Activated CD8-positive, alpha-beta memory T cell treated with anti-CD3 and anti-CD28 coated beads for 36 hours (primary cell): ENCODE measurements at regions not wholly inside any gene's neighbourhood (a gene's known extent, or its start where the extent isn't known, plus 50 kb on each side); places are given as distances from the start of the nearest gene placed in this dataset.

Experiments used
- CTCF ChIA-PET: fragments of 350-600 bp; sonication (Branson Sonifier 250); formaldehyde crosslinking; loops from one replicate; lab custom pipeline; 2021; ENCODE audit warnings: antibody characterized with exemption; lab: Charles Lee
- POLR2A ChIA-PET: fragments of 350-600 bp; sonication (Branson Sonifier 250); formaldehyde crosslinking; loops from one replicate; lab custom pipeline; 2021; ENCODE audit warnings: antibody characterized with exemption; lab: Charles Lee

GRCh38 chr16:81185416-81185815 is 53.1 kb upstream of the BCO1 start:
- CTCF ChIA-PET: interaction anchor here (0.5 kb wide), 1 partner anchor 439 kb away, joined by 3 read pairs; no protein-coding TSS in a partner anchor
- POLR2A ChIA-PET: no interaction called here

DNA sequence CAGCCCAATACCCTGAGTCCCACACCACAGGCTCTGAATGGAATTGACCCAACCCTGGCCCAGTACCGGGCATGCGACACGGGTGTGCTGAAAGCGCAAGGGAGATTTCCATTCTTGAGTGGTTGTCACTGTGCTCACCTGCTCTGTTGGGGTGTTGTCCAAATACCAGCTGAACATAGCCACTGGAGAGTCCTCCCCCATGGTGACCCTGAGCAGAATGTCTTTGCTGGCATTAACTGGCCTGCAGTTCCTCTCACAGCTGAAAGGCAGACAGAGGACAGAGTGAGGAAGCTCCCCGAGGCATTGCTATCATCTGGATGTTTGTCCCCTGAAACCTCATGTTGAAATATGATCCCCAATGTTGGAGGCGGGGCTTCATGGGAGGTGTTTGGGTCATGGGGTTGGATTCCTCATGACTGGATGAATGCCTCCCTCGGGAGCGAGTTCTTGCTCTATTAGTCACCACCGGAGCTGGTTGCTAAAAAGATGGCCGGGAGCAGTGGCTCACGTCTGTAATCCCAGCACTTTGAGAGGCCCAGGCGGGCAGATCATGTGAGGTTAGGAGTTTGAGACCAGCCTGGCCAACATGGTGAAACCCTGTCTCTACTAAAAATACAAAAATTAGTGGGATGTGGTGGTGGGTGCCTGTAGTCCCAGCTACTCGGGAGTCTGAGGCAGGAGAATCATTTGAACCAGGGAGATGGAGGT is 57.3 kb upstream of the BCO1 start:
- ChIA-PET CTCF (no interaction called here), POLR2A (no interaction called here)

DNA sequence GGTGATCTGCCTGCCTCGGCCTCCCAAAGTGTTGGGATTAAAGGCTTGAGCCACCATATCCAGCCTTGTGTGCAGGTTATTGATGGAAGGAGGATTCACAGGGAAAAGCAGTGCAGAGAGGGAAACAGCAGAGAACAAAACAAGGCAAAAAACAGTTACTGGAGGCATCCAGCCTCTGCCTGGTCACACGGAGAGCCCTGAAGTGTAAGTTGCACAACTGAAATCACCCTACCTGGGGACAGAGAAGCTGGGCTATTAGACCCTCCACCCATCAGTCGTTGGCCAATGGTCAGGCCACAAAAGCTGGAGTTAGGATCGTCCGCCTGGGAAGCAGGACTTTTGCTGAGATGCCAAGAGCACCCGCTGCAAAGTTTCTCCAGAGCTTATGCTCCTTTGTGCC is 57.9 kb upstream of the BCO1 start:
- ChIA-PET CTCF (no interaction called here), POLR2A (no interaction called here)

DNA sequence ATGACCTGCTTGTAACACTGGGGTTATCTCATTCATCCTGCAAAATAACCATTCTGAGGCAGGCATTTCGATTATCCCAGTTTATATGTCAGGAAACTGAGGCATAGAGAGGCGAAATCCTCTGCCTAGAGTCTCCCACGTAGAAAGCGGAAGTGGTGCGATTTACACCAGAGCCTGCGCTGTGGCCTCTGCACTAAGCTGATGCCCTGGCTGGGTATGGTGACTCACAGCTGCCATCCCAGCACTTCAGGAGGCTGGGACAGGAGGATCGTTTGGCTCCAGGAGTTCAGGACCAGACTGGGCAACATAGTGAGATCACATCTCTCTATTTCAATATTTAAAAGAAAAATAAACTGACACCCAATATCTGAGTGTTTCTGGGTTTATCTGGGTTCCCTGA is 59.3 kb upstream of the BCO1 start:
- POLR2A ChIA-PET: no interaction called here
- CTCF ChIA-PET: no interaction called here

DNA sequence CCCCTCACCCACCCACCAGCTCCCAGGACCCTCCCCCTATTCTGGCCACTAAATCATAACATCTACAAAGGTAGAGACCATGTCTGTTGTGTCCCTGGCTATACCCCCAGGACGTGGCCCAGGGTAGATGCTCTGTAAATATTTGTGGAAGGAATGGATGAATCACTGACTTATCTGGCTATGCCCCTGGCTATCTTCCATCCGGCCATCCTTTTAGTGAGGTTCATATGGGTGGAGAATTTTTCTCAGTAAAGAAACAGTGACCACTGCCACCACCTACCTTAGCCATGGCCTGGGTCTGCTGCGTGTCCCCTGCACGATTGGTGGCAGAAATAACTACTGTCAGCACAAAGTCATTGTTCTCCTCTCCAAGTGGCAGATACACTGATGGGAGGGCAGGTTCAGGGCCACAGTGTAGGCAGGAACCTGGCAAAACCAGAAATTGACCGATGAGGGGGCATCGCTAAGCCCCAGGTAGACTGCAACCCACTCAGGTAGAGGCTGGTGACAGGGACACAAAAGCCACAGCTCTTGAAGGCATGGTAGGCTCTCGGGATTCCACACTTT is 63.1 kb upstream of the BCO1 start:
- POLR2A ChIA-PET: no interaction called here
- CTCF ChIA-PET: no interaction called here

DNA sequence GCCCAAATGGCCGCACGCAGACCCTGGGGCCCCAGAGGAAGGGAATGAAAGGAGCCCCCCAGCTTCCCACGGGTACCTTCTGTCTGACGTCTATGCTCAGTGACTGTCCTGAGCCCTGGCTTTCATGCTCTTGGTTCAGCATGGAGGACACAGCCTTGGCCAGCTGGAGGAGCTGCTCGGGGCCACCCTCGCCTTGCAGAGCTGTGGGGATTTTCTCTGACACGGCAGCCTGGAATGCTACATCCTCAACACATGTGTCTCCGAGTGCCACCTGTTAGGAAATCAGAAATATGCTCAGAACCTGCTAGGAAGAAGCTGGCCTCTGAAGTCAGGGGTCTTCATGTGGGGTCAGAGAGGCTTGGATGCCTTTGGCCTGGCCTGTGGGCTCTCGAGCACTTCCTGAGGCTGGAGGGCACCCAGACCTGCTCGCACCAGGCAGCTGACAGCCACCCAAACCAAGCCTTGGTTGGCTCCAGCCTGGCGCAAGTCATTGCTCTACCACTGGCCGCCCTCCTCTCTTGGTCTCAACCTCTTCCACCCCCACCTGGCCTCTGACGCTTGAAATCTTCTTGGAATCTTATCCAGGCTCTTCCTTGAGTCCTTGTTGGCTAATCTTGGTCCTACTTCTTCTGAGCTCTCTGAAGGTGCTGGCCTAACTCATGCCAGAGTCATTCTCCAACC is 63.7 kb upstream of the BCO1 start:
- ChIA-PET POLR2A (no interaction called here), CTCF (no interaction called here)

DNA sequence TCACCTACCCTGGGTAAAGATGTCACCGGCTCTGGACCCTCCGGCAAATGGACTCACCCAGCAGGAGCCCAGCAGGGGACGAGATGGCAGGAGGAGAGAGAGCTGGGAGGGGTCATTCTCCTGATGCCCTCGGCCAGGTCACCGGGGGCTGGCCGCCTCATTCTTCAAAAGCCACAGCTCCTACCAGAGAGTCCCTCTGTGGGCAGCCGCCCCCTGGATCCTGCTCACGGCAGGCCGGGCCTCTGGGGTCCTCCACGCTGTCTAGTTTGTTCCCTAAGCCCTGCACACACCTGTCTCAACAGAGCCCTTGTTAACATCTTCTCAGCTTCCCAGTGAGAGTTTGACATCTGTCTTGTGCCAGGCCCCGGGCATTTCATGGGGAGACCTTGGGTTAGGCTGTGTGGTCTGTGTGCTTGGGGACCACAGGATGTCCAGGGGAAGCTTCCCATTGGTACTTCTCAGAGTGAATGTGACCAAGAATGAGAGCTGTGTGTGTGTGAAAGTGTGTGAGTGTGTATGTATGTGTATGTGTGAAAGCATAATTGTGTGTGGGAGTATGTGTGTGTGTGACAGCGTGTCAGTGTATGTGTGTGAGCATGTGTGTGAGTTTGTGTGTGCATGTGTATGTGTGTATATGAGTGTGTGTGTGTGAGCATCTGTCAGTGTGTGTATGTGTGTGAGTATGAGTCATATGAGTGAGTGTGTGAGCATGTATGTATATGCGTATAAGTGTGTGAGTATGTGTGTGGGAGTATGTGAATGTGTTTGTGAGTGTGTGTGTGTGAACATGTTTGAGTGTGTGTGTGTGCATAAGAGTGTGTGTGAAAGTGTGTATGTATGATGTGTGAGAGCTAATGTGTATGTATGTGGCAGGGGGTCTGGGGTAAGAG is 65.5 kb upstream of the BCO1 start:
- POLR2A ChIA-PET: no interaction called here
- CTCF ChIA-PET: no interaction called here

DNA sequence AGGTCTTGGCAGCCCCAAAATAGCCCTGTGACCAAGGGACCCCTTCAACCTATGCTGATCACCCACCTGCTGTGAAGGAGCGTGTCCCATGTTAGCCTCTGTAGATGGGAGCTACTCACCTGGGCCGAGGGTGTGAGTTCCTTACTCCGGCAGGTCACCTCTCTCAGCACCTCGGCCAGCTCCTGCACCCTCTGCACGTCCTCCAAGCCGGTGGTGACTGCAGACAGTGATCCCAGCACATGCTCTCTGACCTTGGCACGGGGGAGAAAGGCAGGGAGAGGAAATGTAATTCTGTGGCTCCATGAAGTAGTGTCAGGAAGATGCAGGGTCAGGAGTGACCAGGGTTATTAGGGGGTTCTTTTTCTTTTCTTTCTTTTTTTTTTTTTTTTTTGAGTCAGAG is 67.7 kb upstream of the BCO1 start:
- CTCF ChIA-PET: no interaction called here
- POLR2A ChIA-PET: no interaction called here

DNA sequence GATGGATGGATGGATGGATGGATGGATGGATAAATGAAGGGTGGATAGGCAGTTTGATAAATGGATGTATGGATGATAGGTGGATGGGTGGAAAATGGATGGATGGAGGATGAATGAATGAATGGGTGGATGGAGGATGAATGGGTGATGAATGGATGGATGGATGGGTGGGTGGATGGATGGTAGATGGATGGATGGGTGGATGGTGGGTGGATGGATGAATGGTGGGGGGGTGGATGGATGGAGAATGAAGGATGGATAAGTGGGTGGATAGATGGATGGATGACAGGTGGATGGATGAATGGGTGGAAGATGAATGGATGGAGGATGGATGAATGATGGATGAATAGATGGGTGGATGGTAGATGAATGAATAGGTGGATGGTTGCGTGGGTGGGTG is 70.1 kb upstream of the BCO1 start:
- POLR2A ChIA-PET: no interaction called here
- CTCF ChIA-PET: no interaction called here

DNA sequence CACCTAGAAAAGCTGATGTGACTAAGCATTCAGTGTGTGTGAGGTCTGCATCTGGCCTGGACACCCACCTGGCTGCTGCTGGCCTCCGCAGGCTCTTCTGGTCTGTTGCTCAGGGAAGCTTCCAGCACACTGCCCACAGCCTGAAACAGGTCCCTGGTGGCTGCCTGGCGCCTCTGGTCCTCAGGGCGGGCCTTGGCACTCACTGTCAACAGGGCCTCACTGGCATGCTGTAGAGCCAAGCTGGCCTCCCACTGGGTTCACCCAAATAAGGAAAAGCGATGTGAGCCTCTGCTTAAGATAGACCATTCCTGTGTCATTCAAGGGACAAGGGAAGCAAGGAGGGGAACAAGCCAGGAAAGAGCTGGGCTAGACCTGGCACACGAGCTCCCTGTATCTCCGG is 70.6 kb upstream of the BCO1 start:
- ChIA-PET POLR2A (no interaction called here), CTCF (no interaction called here)

DNA sequence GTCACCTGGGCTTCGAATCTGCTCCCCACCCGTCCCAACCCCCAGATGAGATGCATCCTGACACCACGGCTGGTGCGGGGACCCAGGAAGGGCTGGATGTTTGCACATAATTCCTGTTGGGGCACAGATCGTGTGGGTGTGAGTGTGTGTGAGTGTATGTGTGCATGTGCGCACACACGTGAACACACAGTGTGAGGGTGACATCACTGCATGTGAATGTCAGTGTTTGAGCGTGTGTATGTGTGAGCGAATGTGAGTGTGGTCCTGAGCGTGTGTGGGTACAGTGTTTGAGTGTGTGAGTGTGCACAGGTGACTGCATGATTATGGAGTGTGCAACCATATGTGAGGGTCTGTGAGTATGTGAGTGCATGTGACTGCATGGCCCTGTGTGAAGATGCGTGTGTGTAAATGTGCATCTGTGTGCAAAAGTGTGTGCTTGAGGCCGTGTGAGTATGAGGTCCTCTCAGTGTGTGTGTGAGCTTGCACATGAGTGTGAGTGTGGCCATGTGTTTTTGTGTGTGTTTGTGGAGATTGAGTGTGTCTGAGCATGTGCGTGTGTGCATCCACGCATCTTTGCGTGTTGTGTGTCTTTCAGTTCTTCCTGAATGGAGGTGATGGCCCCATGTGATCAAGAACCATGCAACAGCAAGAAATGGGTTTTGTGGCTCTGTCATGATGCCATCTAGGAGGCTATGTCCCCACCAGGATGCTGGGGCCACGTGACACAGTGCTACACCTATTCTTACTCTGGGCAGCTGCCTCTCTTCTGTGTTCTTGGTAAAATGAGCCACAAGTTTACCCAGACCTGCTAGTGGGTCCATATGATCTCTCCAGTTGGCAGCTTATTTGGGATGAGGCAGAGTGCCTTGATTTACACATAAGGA is 70.5 kb upstream of the GCSH start:
- POLR2A ChIA-PET: no interaction called here
- CTCF ChIA-PET: interaction anchor here (0.6 kb wide), 1 partner anchor 41 kb away, joined by 4 read pairs; no protein-coding TSS in a partner anchor

DNA sequence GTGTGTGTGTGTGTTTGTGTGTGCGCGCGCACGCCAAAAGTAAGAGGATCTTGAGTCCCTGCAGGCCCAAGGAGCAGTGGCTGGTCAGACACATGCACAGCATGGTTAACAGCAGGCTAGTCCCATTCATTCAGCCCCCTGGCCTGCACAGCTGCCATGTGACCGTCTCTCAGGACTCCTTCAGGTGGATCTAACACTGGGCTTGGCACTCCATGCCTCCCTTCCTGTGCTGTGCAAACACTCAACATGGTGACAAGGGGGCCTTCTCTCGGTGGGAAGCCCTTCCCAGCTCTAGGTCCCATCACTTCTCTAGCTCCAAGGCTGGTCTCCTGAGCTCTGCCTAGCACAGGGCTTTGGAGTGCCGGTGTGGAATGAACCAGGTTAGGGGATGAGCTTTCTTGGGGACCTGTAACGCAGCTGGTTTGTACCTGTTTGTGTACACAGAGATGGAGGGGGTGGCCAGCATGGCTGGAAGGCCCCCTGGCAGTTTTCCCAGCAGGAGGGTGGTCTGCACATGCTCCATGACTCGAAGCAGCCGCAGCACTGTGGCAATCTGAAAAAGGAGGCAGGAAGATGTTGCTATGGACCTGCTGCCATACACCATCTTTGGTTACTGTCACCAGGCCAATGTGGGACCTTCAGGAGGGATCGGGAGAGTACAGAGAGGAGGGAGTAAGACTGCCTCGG is 69.4 kb upstream of the GCSH start:
- CTCF ChIA-PET: no interaction called here
- POLR2A ChIA-PET: no interaction called here

- ChIA-PET POLR2A (no interaction called here), CTCF (no interaction called here)
Measured at GRCh38 chr16:81164958-81165357, 68.8 kb upstream of the GCSH start.

GRCh38 chr16:81164481-81164880 is 68.3 kb upstream of the GCSH start:
- CTCF ChIA-PET: no interaction called here

GRCh38 chr16:81163671-81164070 is 67.5 kb upstream of the GCSH start:
- CTCF ChIA-PET: no interaction called here

More at GRCh38 chr16:81164481-81164880, 68.3 kb upstream of the GCSH start:
- POLR2A ChIA-PET: no interaction called here

GRCh38 chr16:81158964-81159363 is 62.8 kb upstream of the GCSH start:
- ChIA-PET POLR2A (no interaction called here), CTCF (interaction anchor here (1.5 kb wide), 1 partner anchor 102 kb away, joined by 5 read pairs; no protein-coding TSS in a partner anchor)

More at GRCh38 chr16:81163671-81164070, 67.5 kb upstream of the GCSH start:
- POLR2A ChIA-PET: no interaction called here

GRCh38 chr16:81155769-81156168 is 59.6 kb upstream of the GCSH start:
- POLR2A ChIA-PET: no interaction called here
- CTCF ChIA-PET: no interaction called here

DNA sequence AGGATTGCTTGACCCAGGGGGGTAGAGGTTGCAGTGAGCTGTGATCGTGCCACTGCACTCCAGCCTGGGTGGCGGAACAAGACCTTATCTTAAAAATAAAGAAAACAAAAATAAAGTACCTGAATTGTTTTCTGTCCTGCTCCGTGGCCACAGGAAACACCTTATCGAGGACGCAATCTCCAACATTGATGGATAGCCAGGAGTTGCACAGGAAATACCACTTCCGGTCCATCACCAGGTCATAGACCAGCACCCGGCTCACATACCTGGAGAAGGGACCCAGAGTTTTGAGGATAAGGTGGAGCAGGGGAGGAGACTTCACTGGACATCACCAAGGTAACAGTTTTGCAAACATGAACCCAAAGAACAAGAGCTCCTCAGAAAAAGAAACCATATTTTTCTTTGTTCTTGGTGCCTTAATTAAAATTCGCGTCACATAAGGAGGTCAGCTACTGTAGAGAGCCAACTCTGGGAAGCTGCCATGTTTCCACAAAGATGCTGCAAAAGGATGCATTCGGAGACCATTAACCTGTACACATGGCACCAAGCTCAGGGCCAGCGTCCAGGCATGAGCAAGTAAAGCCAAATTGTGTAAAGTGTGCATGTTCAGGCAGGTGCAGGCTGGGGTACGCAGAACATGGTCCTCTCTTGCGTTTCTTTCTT is 55.6 kb upstream of the GCSH start:
- POLR2A ChIA-PET: no interaction called here
- CTCF ChIA-PET: no interaction called here
